Epithelial cell of proximal tubule (primary cell): ENCODE measurements at regions not wholly inside any gene's neighbourhood (a gene's known extent, or its start where the extent isn't known, plus 50 kb on each side); places are given as distances from the start of the nearest gene placed in this dataset.
"Not testable (repeated sequence)": the region's sequence is repeated elsewhere in the genome, so short reads cannot be mapped to it uniquely, and the experiment has no call there.

Experiments used
- DNase-seq: peaks from one replicate; pipeline ENCODE4 v3.0.0-alpha.2; 2011; ENCODE audit warnings: low read depth
- H3K4me3 ChIP-seq: 2 replicates; pipeline ENCODE4 v1.5.1; 2011; ENCODE audit warnings: low read depth, mild to moderate bottlenecking, low read length
- TF ChIP-seq, protein P1 (sequence below): conservative IDR thresholded peaks from 2 replicates; pipeline ENCODE4 v1.5.1; 2012; ENCODE audit warnings: low read depth, mild to moderate bottlenecking, low read length

DNA sequence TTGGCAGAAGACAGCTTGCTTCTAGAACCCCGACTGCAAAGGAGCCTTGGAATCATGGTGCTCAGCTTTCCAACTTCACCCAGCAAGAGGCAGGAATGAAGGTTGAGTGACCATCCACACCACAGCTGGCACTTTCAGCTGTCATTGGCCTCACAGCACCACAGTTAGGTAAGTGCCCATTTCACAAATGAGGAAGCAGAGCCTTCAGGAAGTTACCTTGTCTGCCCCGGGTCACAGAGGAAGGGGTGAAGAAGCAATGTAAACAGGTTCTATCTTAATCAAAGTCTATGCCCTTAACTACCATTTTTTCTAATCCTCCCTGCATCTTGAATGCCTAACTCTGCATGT lies 156.0 kb downstream of the GLUL start:
- H3K4me3 ChIP-seq, result no peak overlapping the region
- no peak for DNase-seq
- TF ChIP-seq, protein P1, sequence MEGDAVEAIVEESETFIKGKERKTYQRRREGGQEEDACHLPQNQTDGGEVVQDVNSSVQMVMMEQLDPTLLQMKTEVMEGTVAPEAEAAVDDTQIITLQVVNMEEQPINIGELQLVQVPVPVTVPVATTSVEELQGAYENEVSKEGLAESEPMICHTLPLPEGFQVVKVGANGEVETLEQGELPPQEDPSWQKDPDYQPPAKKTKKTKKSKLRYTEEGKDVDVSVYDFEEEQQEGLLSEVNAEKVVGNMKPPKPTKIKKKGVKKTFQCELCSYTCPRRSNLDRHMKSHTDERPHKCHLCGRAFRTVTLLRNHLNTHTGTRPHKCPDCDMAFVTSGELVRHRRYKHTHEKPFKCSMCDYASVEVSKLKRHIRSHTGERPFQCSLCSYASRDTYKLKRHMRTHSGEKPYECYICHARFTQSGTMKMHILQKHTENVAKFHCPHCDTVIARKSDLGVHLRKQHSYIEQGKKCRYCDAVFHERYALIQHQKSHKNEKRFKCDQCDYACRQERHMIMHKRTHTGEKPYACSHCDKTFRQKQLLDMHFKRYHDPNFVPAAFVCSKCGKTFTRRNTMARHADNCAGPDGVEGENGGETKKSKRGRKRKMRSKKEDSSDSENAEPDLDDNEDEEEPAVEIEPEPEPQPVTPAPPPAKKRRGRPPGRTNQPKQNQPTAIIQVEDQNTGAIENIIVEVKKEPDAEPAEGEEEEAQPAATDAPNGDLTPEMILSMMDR, result no peak

DNA sequence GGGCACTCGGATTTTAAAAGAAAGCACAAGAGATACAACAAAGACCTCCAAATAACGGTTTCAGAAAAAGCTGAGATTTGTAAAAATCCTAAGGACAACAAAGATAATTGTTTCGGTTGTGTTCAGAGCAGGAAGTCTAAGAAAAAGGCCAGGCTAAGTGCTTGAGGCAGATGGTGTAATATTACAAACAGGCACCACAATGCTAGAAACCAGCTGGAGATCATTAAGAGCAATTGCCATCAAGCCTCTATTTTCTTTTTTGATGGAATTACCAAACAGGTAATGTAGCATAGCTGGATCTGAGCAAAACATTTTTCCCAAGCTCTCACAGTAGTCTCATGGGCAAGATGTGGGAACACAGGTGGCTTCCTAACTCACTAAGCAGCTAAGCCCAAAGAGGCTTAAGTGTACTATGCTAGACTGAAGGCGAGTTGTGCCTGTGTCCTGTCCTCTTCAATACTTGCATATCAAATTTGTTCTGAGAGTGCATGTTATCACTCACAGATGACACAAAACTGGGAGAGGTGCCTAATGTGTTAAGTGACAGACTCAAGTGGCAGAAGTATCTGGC lies 161.6 kb downstream of the GLUL start:
- no peak overlapping the region for H3K4me3 ChIP-seq
- no peak for DNase-seq
- TF ChIP-seq, protein P1, result no peak

DNA sequence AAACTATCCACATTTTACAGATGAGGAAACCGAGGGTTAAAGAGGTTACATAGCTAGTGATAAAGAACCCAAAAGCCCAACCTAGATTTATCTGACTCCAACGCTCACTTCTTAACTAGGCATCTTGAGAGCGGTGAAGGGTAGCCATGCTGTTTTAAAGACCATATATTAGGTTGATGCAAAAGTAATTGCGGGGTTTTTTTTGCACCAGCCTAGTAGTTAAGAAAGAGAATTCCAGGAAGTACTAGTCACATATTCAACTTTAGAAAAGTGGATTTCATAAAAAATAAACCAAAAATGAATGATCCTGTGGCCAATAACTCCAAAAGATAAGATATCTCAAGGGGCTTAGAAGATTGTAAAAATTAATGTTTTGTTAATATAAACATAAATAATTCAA lies 162.1 kb downstream of the GLUL start:
- H3K4me3 ChIP-seq, result no peak overlapping the region
- TF ChIP-seq, protein P1, result no peak
- no peak for DNase-seq

DNA sequence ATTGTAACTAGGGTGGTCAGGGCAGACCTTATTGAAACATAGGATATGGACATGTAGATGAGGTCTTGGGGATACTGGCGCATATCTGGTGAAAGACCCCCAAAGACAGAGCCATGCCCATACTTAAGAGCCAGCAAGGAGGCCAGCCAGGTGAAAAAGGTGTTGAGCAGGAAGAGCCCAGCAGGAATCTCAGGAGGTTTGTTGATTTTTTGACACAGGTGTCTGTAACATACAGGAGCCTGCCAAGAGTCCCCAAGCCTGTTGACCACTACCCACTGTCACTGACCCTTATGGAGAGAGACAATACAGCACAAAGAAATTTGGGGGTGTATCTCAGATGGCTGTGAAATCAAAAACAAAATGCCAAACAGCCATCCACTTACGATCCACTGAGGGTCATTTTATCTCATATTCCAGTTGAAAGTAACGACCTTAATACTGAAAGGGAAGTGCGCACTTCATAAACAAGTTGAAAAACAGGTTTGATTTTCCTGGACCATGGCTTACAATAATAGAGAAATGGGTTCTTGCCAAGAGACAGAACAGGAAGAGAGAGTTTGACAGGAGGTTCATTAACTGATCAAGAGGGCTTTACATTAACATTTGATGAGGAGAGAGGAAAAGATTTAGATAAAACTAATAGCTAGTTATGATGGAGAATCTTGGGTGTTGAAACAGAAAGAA lies 163.6 kb downstream of the GLUL start:
- TF ChIP-seq, protein P1, result no peak
- no peak for DNase-seq
- no peak overlapping the region for H3K4me3 ChIP-seq

DNA sequence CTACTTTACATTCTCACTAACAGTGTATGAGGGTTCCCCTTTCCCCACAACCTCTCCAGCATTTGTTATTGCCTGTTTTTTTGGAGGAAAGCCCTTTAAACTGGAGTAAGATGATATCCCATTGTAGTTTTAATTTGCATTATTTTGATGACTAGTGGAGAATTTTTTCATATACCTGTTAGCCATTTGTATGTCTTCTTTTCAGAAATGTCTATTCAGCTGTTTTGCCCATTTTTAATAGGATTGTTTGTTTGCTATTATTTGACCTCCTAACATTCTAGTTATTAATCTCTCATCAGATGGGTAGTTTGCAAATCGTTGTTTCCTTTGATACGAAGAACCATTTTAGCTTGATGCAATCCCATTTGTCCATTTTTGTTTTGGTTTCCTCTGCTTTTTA lies 165.0 kb downstream of the GLUL start:
- TF ChIP-seq, protein P1, result no peak
- no peak for DNase-seq
- H3K4me3 ChIP-seq, result no peak overlapping the region

DNA sequence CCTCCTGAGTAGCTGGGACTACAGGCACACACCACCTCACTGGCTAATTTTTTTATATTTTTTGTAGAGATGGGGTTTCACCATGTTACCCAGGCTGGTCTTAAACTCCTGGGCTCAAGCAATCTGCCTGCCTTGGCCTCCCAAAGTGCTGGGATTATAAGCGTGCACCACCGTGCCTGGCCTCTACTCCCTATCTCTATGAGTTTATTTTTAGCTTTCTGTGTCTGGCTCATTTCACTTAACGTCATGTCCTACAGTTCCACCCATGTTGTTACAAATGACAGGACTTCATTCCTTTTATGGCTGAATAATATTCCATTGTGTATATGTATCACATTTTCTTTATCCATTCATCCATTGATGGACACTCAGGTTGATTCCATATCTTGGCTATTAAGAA lies 164.2 kb upstream of the ZNF648 start:
- not testable (repeated sequence) for H3K4me3 ChIP-seq, DNase-seq

DNA sequence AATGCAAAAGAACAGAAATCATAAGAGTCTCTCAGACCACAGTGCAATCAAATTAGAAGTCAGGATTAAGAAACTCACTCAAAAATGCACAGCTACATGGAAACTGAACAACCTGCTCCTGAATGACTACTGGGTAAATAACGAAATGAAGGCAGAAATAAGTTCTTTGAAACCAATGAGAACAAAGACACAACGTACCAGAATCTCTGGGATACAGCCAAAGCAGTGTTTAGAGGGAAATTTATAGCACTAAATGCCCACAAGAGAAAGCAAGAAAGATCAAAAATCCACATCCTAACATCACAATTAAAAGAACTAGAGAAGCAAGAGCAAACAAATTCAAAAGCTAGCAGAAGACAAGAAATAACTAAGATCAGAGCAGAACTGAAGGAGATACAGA lies 160.5 kb upstream of the ZNF648 start:
- not testable (repeated sequence) for DNase-seq, H3K4me3 ChIP-seq

DNA sequence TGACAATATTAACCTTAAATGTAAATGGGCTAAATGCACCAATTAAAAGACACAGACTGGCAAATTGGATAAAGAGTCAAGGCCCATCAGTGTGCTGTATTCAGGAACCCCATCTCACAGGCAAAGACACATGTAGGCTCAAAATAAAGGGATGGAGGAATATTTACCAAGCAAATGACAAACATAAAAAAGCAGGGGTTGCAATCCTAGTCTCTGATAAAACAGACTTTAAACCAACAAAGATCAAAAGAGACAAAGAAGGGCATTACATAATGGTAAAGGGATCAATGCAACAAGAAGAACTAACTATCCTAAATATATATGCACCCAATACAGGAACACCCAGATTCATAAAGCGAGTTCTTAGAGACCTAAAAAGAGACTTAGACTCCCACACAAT lies 159.9 kb upstream of the ZNF648 start:
- DNase-seq, H3K4me3 ChIP-seq: not testable (repeated sequence)
